ENCODE measurements at regions not wholly inside any gene's neighbourhood (a gene's known extent, or its start where the extent isn't known, plus 50 kb on each side); places are given as distances from the start of the nearest gene placed in this dataset.

- H3K18ac ChIP-seq (ENCODE audit: insufficient read length, low read depth, low read length) = no peak overlapping the region
- H2BK12ac ChIP-seq (ENCODE audit: insufficient read length, low read depth, low read length) = no peak overlapping the region
- H4K8ac ChIP-seq (replicated peaks; ENCODE audit: insufficient read length, low read depth, low read length) = no peak overlapping the region
- no peak overlapping the region for H2AFZ ChIP-seq (ENCODE audit: low read length)
- no peaks in the 10 kb centered on the region for H3K79me1 ChIP-seq (ENCODE audit: insufficient read depth, low read depth, low read length, poor library complexity, severe bottlenecking)
- no peak overlapping the region for H2AK5ac ChIP-seq (ENCODE audit: insufficient read length, low read length)
- H4K91ac ChIP-seq (ENCODE audit: insufficient read length, low read depth, low read length) = no peak overlapping the region
- no peak overlapping the region for H3K27ac ChIP-seq (ENCODE audit: insufficient read length, low read depth, low read length)
- no peak overlapping the region for H2BK20ac ChIP-seq (ENCODE audit: low read depth, low read length, poor library complexity, severe bottlenecking)
- Mint-ChIP-seq H3K27ac (no peak overlapping the region), H3K4me3 (no peak overlapping the region), H3K27me3 (ENCODE audit: low read depth) (no peaks in the 10 kb centered on the region), H3K9me3 (no peaks in the 10 kb centered on the region), H3K4me1 (peaks cover 10 to 15% of the 10 kb centered on the region in 2 experiments), H3K36me3 (ENCODE audit: insufficient read depth in 1 of 3, low read depth in 3 of 3) (no peaks in the 10 kb centered on the region)
- H3K9me3 ChIP-seq (ENCODE audit: control insufficient read depth, low read depth, low read length) = no peaks in the 10 kb centered on the region
- no peak overlapping the region for H3K4me2 ChIP-seq (ENCODE audit: insufficient read depth, insufficient read length, low read length)
- H3K4me1 ChIP-seq (ENCODE audit: insufficient read depth, low read length) = no peaks in the 10 kb centered on the region
- H4K5ac ChIP-seq (ENCODE audit: insufficient read length, low read depth, low read length) = no peak overlapping the region
- TF ChIP-seq, protein P1, sequence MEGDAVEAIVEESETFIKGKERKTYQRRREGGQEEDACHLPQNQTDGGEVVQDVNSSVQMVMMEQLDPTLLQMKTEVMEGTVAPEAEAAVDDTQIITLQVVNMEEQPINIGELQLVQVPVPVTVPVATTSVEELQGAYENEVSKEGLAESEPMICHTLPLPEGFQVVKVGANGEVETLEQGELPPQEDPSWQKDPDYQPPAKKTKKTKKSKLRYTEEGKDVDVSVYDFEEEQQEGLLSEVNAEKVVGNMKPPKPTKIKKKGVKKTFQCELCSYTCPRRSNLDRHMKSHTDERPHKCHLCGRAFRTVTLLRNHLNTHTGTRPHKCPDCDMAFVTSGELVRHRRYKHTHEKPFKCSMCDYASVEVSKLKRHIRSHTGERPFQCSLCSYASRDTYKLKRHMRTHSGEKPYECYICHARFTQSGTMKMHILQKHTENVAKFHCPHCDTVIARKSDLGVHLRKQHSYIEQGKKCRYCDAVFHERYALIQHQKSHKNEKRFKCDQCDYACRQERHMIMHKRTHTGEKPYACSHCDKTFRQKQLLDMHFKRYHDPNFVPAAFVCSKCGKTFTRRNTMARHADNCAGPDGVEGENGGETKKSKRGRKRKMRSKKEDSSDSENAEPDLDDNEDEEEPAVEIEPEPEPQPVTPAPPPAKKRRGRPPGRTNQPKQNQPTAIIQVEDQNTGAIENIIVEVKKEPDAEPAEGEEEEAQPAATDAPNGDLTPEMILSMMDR (conservative IDR thresholded peaks at IDR 0.05) = no peak
- no peak overlapping the region for H3K9ac ChIP-seq (ENCODE audit: extremely low read depth, insufficient read length, low read length)
- H2BK5ac ChIP-seq (ENCODE audit: insufficient read length, low read length) = no peak overlapping the region
- no peaks in the 10 kb centered on the region for H4K20me1 ChIP-seq (ENCODE audit: control insufficient read depth, insufficient read depth, insufficient read length)
- H3K56ac ChIP-seq (ENCODE audit: insufficient read length, low read depth, low read length) = no peak overlapping the region
- H3K27me3 ChIP-seq (ENCODE audit: insufficient read depth, low read length) = no peaks in the 10 kb centered on the region
- H2BK120ac ChIP-seq (ENCODE audit: low read depth, low read length, poor library complexity, severe bottlenecking) = no peak overlapping the region
- H3K23ac ChIP-seq (ENCODE audit: insufficient read length, low read depth, low read length) = no peak overlapping the region
- H3K14ac ChIP-seq (ENCODE audit: insufficient read depth, low read length) = no peak overlapping the region
- no peak overlapping the region for H3T11ph ChIP-seq (ENCODE audit: low read length)
- H3K4ac ChIP-seq (ENCODE audit: low read depth, low read length) = no peak overlapping the region
- no peaks in the 10 kb centered on the region for H3K23me2 ChIP-seq (ENCODE audit: insufficient read length, low read depth, low read length, poor library complexity, severe bottlenecking)
- H3K79me2 ChIP-seq (ENCODE audit: insufficient read depth, low read length) = no peaks in the 10 kb centered on the region
- DNase-seq = no peak
- WGBS (ENCODE audit: extremely low coverage, insufficient read length, low lambda C conversion rate) = no CpG with 5 or more reads among the region's 3 CpGs
- H2BK15ac ChIP-seq (ENCODE audit: low read depth, low read length) = no peak overlapping the region
Observed at GRCh38 chr12:80045594-80045993, 53.7 kb upstream of the OTOGL start.
